Caco-2 (cell line): ENCODE measurements at regions not wholly inside any gene's neighbourhood (a gene's known extent, or its start where the extent isn't known, plus 50 kb on each side); places are given as distances from the start of the nearest gene placed in this dataset.

Source experiments
- BruUV-seq: library from RNA; stranded (reverse); fragments of 400-500 nt; replicated peaks from 2 replicates; lab custom pipeline; 2021; lab: Mats Ljungman, UMichigan
- CTCF ChIA-PET: fragments of 300-600 bp; sonication (Branson Sonifier 250); formaldehyde crosslinking; loops from one replicate; lab custom pipeline; 2022; ENCODE audit warnings: antibody characterized with exemption; lab: Charles Lee
- POLR2A ChIA-PET: fragments of 300-600 bp; sonication (Branson Sonifier 250); formaldehyde crosslinking; loops from one replicate; lab custom pipeline; 2022; ENCODE audit warnings: antibody characterized with exemption; lab: Charles Lee
- DNase-seq, 2 experiments: peaks; one replicate each; pipeline versions ENCODE4 v3.0.0 to v3.0.0-alpha.2; 2020 to 2022
- H3K27me3 ChIP-seq: replicated peaks from 2 replicates; pipeline ENCODE4 v1.6.0; 2011; ENCODE audit warnings: low read length; ENCODE audit not compliant: control insufficient read depth, insufficient read depth
- H3K36me3 ChIP-seq: 2 replicates; pipeline ENCODE4 v1.5.1; 2011; ENCODE audit warnings: low read length; ENCODE audit not compliant: control insufficient read depth, insufficient read depth
- H3K4me1 ChIP-seq: fragments of 250-450 bp; sonication (Bioruptor Pico); 2 replicates; pipeline ENCODE4 v1.5.1; 2020; ENCODE audit warnings: mild to moderate bottlenecking
- H3K4me3 ChIP-seq: 2 replicates; pipeline ENCODE4 v1.5.1; 2011; ENCODE audit warnings: low read depth, mild to moderate bottlenecking, control low read depth, low read length
- H3K9me3 ChIP-seq: fragments of 250-450 bp; sonication (Bioruptor Pico); 2 replicates; pipeline ENCODE4 v1.5.1; 2020; ENCODE audit warnings: mild to moderate bottlenecking, moderate library complexity
- H3K27ac Mint-ChIP-seq: one replicate; pipeline ENCODE4 v1.8.0; 2022; ENCODE audit warnings: mixed read lengths; ENCODE audit not compliant: unreplicated experiment
- H3K27me3 Mint-ChIP-seq: one replicate; pipeline ENCODE4 v1.8.0; 2022; ENCODE audit warnings: mixed read lengths; ENCODE audit not compliant: insufficient read depth, unreplicated experiment
- H3K36me3 Mint-ChIP-seq: one replicate; pipeline ENCODE4 v1.8.0; 2022; ENCODE audit warnings: mild to moderate bottlenecking, mixed read lengths; ENCODE audit not compliant: insufficient read depth, unreplicated experiment
- H3K4me1 Mint-ChIP-seq: one replicate; pipeline ENCODE4 v1.8.0; 2022; ENCODE audit warnings: low read depth, mixed read lengths; ENCODE audit not compliant: unreplicated experiment
- H3K4me3 Mint-ChIP-seq: one replicate; pipeline ENCODE4 v1.8.0; 2022; ENCODE audit warnings: mild to moderate bottlenecking, moderate library complexity, mixed read lengths; ENCODE audit not compliant: unreplicated experiment
- H3K9me3 Mint-ChIP-seq: one replicate; pipeline ENCODE4 v1.8.0; 2022; ENCODE audit warnings: mixed read lengths; ENCODE audit not compliant: unreplicated experiment
- intact Hi-C: fragments of 100-400 bp; cut with micrococcal nuclease; formaldehyde crosslinking; loops from one replicate; pipeline ENCODE4 v1.10.0; 2022; ENCODE audit not compliant: unreplicated experiment
- TF ChIP-seq, protein P1 (sequence below), 2 experiments: fragments of 200-600 bp in 1 of 2; IDR thresholded peaks; 1 replicate in 1 of 2; 2 replicates in 1 of 2; pipeline versions ENCODE4 v1.5.1 to v1.8.0; 2011 to 2022; ENCODE audit warnings: antibody characterized with exemption in 1 of 2, control low read depth in 1 of 2, inconsistent platforms in 1 of 2, low read depth in 1 of 2, low read length in 1 of 2, mild to moderate bottlenecking in 1 of 2, moderate library complexity in 1 of 2; ENCODE audit not compliant: insufficient read depth in 1 of 2, severe bottlenecking in 1 of 2, unreplicated experiment in 1 of 2

- Mint-ChIP-seq H3K4me3 (no peak overlapping the region), H3K9me3 (peaks cover 25% of the 10 kb centered on the region), H3K36me3 (no peaks in the 10 kb centered on the region), H3K27ac (no peak overlapping the region), H3K4me1 (peaks cover 11% of the 10 kb centered on the region), H3K27me3 (no peaks in the 10 kb centered on the region)
- H3K9me3 ChIP-seq = no peaks in the 10 kb centered on the region
- no TSS peak for BruUV-seq
- TF ChIP-seq, protein P1, sequence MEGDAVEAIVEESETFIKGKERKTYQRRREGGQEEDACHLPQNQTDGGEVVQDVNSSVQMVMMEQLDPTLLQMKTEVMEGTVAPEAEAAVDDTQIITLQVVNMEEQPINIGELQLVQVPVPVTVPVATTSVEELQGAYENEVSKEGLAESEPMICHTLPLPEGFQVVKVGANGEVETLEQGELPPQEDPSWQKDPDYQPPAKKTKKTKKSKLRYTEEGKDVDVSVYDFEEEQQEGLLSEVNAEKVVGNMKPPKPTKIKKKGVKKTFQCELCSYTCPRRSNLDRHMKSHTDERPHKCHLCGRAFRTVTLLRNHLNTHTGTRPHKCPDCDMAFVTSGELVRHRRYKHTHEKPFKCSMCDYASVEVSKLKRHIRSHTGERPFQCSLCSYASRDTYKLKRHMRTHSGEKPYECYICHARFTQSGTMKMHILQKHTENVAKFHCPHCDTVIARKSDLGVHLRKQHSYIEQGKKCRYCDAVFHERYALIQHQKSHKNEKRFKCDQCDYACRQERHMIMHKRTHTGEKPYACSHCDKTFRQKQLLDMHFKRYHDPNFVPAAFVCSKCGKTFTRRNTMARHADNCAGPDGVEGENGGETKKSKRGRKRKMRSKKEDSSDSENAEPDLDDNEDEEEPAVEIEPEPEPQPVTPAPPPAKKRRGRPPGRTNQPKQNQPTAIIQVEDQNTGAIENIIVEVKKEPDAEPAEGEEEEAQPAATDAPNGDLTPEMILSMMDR (IDR thresholded peaks at IDR 0.05; ENCODE audit: insufficient read depth in 1 of 2, low read depth in 1 of 2, low read length in 1 of 2, severe bottlenecking in 1 of 2, unreplicated experiment in 1 of 2) = no peak
- no peaks in the 10 kb centered on the region; the same call in 1 of the 2 replicates for H3K36me3 ChIP-seq
- no peaks in the 10 kb centered on the region for H3K27me3 ChIP-seq
- intact Hi-C loops = no loop called here
- POLR2A ChIA-PET = no interaction called here
- H3K4me3 ChIP-seq = no peak overlapping the region
- CTCF ChIA-PET = no interaction called here
- DNase-seq = no peak
- H3K4me1 ChIP-seq = no peaks in the 10 kb centered on the region
Observed at GRCh38 chr12:42933461-42934081, 344.0 kb upstream of the PRICKLE1 start.

GRCh38 chr12:42932936-42933335, 343.4 kb upstream of the PRICKLE1 start:
- H3K9me3 Mint-ChIP-seq = peaks cover 25% of the 10 kb centered on the region
- H3K4me3 Mint-ChIP-seq = no peak overlapping the region
- CTCF ChIA-PET = no interaction called here
- no peaks in the 10 kb centered on the region for H3K36me3 Mint-ChIP-seq
- no peaks in the 10 kb centered on the region for H3K4me1 ChIP-seq
- DNase-seq = no peak
- no peaks in the 10 kb centered on the region for H3K9me3 ChIP-seq
- intact Hi-C loops = no loop called here
- BruUV-seq = no TSS peak
- no peaks in the 10 kb centered on the region; the same call in 1 of the 2 replicates for H3K36me3 ChIP-seq
- peaks cover 11% of the 10 kb centered on the region for H3K4me1 Mint-ChIP-seq
- no peak overlapping the region for H3K4me3 ChIP-seq
- H3K27me3 ChIP-seq = no peaks in the 10 kb centered on the region
- no peak overlapping the region for H3K27ac Mint-ChIP-seq
- TF ChIP-seq, protein P1 (IDR thresholded peaks at IDR 0.05; ENCODE audit: insufficient read depth in 1 of 2, low read depth in 1 of 2, low read length in 1 of 2, severe bottlenecking in 1 of 2, unreplicated experiment in 1 of 2) = no peak
- H3K27me3 Mint-ChIP-seq = no peaks in the 10 kb centered on the region
- POLR2A ChIA-PET = no interaction called here

GRCh38 chr12:42926232-42926631, 336.7 kb upstream of the PRICKLE1 start:
- no peaks in the 10 kb centered on the region for H3K27me3 ChIP-seq
- Mint-ChIP-seq H3K9me3 (peaks cover 14% of the 10 kb centered on the region), H3K27ac (no peak overlapping the region), H3K36me3 (peaks cover 13% of the 10 kb centered on the region), H3K4me1 (peaks cover 32% of the 10 kb centered on the region), H3K4me3 (no peak overlapping the region), H3K27me3 (no peaks in the 10 kb centered on the region)
- peaks cover 26% of the 10 kb centered on the region for H3K4me1 ChIP-seq
- intact Hi-C loops = no loop called here
- no peak for DNase-seq
- BruUV-seq = no TSS peak
- H3K4me3 ChIP-seq = no peak overlapping the region
- H3K9me3 ChIP-seq = no peaks in the 10 kb centered on the region
- ChIA-PET POLR2A (no interaction called here), CTCF (no interaction called here)
- TF ChIP-seq, protein P1 (IDR thresholded peaks at IDR 0.05; ENCODE audit: insufficient read depth in 1 of 2, low read depth in 1 of 2, low read length in 1 of 2, severe bottlenecking in 1 of 2, unreplicated experiment in 1 of 2) = no peak
- H3K36me3 ChIP-seq = no peaks in the 10 kb centered on the region
